CD4-positive, alpha-beta memory T cell (primary cell): ENCODE measurements at regions not wholly inside any gene's neighbourhood (a gene's known extent, or its start where the extent isn't known, plus 50 kb on each side); places are given as distances from the start of the nearest gene placed in this dataset.

Source experiments
- CTCF ChIA-PET: fragments of 350-600 bp; sonication (Branson Sonifier 250); formaldehyde crosslinking; loops from one replicate; lab custom pipeline; 2021; ENCODE audit warnings: inconsistent platforms; ENCODE audit not compliant: partially characterized antibody; lab: Charles Lee
- POLR2A ChIA-PET: fragments of 350-600 bp; sonication (Branson Sonifier 250); formaldehyde crosslinking; loops from one replicate; lab custom pipeline; 2021; ENCODE audit not compliant: partially characterized antibody; lab: Charles Lee
- DNase-seq, 5 donors: peaks; one replicate each; pipeline versions ENCODE4 v3.0.0 to v3.0.0-alpha.2; 2020 to 2022; ENCODE audit warnings: mixed read lengths in 1 of 5
- H3K27ac ChIP-seq: one replicate; pipeline ENCODE4 v1.7.0; 2013; ENCODE audit warnings: low read depth, low read length
- H3K27me3 ChIP-seq: 2 replicates; pipeline ENCODE4 v1.7.0; 2013; ENCODE audit warnings: mild to moderate bottlenecking, low read length, moderate library complexity; ENCODE audit not compliant: insufficient read depth
- H3K36me3 ChIP-seq: 2 replicates; pipeline ENCODE4 v1.7.0; 2013; ENCODE audit warnings: mild to moderate bottlenecking, low read length, moderate library complexity; ENCODE audit not compliant: insufficient read depth
- H3K4me1 ChIP-seq: 2 replicates; pipeline ENCODE4 v1.7.0; 2013; ENCODE audit warnings: mild to moderate bottlenecking, low read length, moderate library complexity; ENCODE audit not compliant: insufficient read depth
- H3K4me3 ChIP-seq, 2 donors: one replicate each; pipeline ENCODE4 v1.7.0; 2013; ENCODE audit warnings: low read length in 2 of 2, mild to moderate bottlenecking in 1 of 2
- H3K9me3 ChIP-seq, 2 donors: one replicate each; pipeline ENCODE4 v1.7.0; 2013; ENCODE audit warnings: low read length in 2 of 2, control low read depth in 1 of 2; ENCODE audit not compliant: control insufficient read depth in 1 of 2
- H3K27ac Mint-ChIP-seq, 7 donors: one replicate each; pipeline ENCODE4 v1.8.0; 2020 to 2021; ENCODE audit warnings: mixed read lengths in 7 of 7, mild to moderate bottlenecking in 6 of 7, inconsistent platforms in 3 of 7, moderate library complexity in 3 of 7
- H3K27me3 Mint-ChIP-seq, 2 donors: one replicate each; pipeline ENCODE4 v1.8.0; 2020 to 2021; ENCODE audit warnings: mixed read lengths in 2 of 2
- H3K36me3 Mint-ChIP-seq, 2 donors: one replicate each; pipeline ENCODE4 v1.8.0; 2020 to 2021; ENCODE audit warnings: mixed read lengths in 2 of 2, inconsistent platforms in 1 of 2, mild to moderate bottlenecking in 1 of 2
- H3K4me1 Mint-ChIP-seq, 4 donors: one replicate each; pipeline ENCODE4 v1.8.0; 2020 to 2021; ENCODE audit warnings: mixed read lengths in 4 of 4, mild to moderate bottlenecking in 1 of 4
- H3K4me3 Mint-ChIP-seq, 8 donors: one replicate each; pipeline ENCODE4 v1.8.0; 2020 to 2021; ENCODE audit warnings: mixed read lengths in 8 of 8, mild to moderate bottlenecking in 7 of 8, moderate library complexity in 6 of 8, inconsistent platforms in 3 of 8
- H3K9me3 Mint-ChIP-seq, 8 donors: one replicate each; pipeline ENCODE4 v1.8.0; 2020 to 2021; ENCODE audit warnings: mixed read lengths in 8 of 8, mild to moderate bottlenecking in 5 of 8, inconsistent platforms in 3 of 8, moderate library complexity in 1 of 8
- intact Hi-C: fragments of 100-400 bp; cut with micrococcal nuclease; formaldehyde crosslinking; loops from one replicate; pipeline ENCODE4 v1.15.1; 2023

GRCh38 chr1:83641206-83641658, 357.7 kb downstream of the TTLL7 start:
- Mint-ChIP-seq H3K36me3 (no peaks in the 10 kb centered on the region), H3K4me3 (no peak overlapping the region), H3K4me1 (peaks cover 0 to 3% (median 0%) of the 10 kb centered on the region in 4 donors), H3K27me3 (no peaks in the 10 kb centered on the region), H3K27ac (no peak overlapping the region), H3K9me3 (peaks cover 0 to 4% (median 2%) of the 10 kb centered on the region in 8 donors)
- H3K27me3 ChIP-seq: no peaks in the 10 kb centered on the region
- ChIA-PET POLR2A (no interaction called here), CTCF (no interaction called here)
- no peaks in the 10 kb centered on the region for H3K4me1 ChIP-seq
- no peaks in the 10 kb centered on the region for H3K36me3 ChIP-seq
- no peak overlapping the region for H3K4me3 ChIP-seq
- DNase-seq: no peak
- intact Hi-C loops: no loop called here
- no peaks in the 10 kb centered on the region for H3K9me3 ChIP-seq
- no peak overlapping the region for H3K27ac ChIP-seq

GRCh38 chr1:83639785-83640184, 359.1 kb downstream of the TTLL7 start:
- Histone ChIP-seq H3K4me1 (no peaks in the 10 kb centered on the region), H3K4me3 (no peak overlapping the region), H3K36me3 (no peaks in the 10 kb centered on the region), H3K27me3 (no peaks in the 10 kb centered on the region), H3K9me3 (no peaks in the 10 kb centered on the region), H3K27ac (no peak overlapping the region)
- H3K36me3 Mint-ChIP-seq: no peaks in the 10 kb centered on the region
- H3K27me3 Mint-ChIP-seq: no peaks in the 10 kb centered on the region
- H3K9me3 Mint-ChIP-seq: peaks cover 0 to 4% (median under 1%) of the 10 kb centered on the region in 8 donors
- peak overlapping the region in 1 of 7 donors; percentile 39 for H3K27ac Mint-ChIP-seq
- POLR2A ChIA-PET: no interaction called here
- peaks cover 0 to 3% (median 0%) of the 10 kb centered on the region in 4 donors for H3K4me1 Mint-ChIP-seq
- H3K4me3 Mint-ChIP-seq: no peak overlapping the region
- DNase-seq: no peak
- CTCF ChIA-PET: interaction anchor here (0.7 kb wide), 1 partner anchor 8 kb away, joined by 3 read pairs; no protein-coding TSS in a partner anchor
- intact Hi-C loops: no loop called here

GRCh38 chr1:83637586-83637985, 361.3 kb downstream of the TTLL7 start:
- Histone ChIP-seq H3K36me3 (no peaks in the 10 kb centered on the region), H3K4me1 (no peaks in the 10 kb centered on the region), H3K9me3 (no peaks in the 10 kb centered on the region), H3K27me3 (no peaks in the 10 kb centered on the region), H3K4me3 (no peak overlapping the region), H3K27ac (no peak overlapping the region)
- Mint-ChIP-seq H3K4me3 (no peak overlapping the region), H3K27ac (no peak overlapping the region), H3K9me3 (peaks cover 0 to 3% (median 0%) of the 10 kb centered on the region in 8 donors), H3K4me1 (peaks cover 0 to 5% (median 2%) of the 10 kb centered on the region in 4 donors), H3K36me3 (no peaks in the 10 kb centered on the region), H3K27me3 (no peaks in the 10 kb centered on the region)
- POLR2A ChIA-PET: no interaction called here
- no peak for DNase-seq
- intact Hi-C loops: no loop called here
- CTCF ChIA-PET: no interaction called here

- ChIA-PET CTCF (no interaction called here), POLR2A (interaction anchor here (0.9 kb wide), 1 partner anchor 19 kb away, joined by 3 read pairs; no protein-coding TSS in a partner anchor)
- Histone ChIP-seq H3K4me1 (no peaks in the 10 kb centered on the region), H3K36me3 (no peaks in the 10 kb centered on the region), H3K4me3 (no peak overlapping the region), H3K27ac (no peak overlapping the region), H3K9me3 (no peaks in the 10 kb centered on the region), H3K27me3 (no peaks in the 10 kb centered on the region)
- Mint-ChIP-seq H3K27me3 (no peaks in the 10 kb centered on the region), H3K4me3 (no peak overlapping the region), H3K4me1 (peaks cover 0 to 4% (median 2%) of the 10 kb centered on the region in 4 donors), H3K27ac (no peak overlapping the region), H3K9me3 (peaks cover 0 to 3% (median 0%) of the 10 kb centered on the region in 8 donors), H3K36me3 (no peaks in the 10 kb centered on the region)
- DNase-seq: no peak
- intact Hi-C loops: no loop called here
Observed at GRCh38 chr1:83637009-83637408, 361.9 kb downstream of the TTLL7 start.

DNA sequence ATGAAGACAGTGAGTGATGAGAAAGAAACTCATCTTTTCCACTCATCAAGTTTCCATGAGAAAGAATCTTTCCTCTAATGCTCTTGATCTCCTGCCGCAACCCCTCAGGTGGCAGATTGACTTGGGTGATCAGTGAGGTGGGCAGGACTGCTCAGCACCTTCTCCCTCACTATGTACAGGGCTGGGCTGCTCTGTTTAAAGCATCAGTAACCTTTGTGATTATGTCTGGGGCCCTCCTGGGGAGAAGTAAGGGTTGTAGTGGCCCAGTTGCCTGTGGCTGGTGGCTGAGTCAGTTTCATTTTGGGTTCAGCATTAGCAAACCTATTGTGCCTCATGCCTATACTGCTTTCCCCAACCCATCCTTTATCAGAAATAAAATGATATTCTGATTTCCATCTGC, 366.0 kb downstream of the TTLL7 start:
- H3K4me3 ChIP-seq: no peak overlapping the region
- no peaks in the 10 kb centered on the region for H3K9me3 ChIP-seq
- H3K4me1 ChIP-seq: no peaks in the 10 kb centered on the region
- Mint-ChIP-seq H3K27ac (no peak overlapping the region), H3K27me3 (no peaks in the 10 kb centered on the region), H3K4me1 (peaks cover 0 to 4% (median under 1%) of the 10 kb centered on the region in 4 donors), H3K4me3 (no peak overlapping the region), H3K9me3 (peaks cover 0 to 6% (median 2%) of the 10 kb centered on the region in 8 donors), H3K36me3 (no peaks in the 10 kb centered on the region)
- ChIA-PET CTCF (no interaction called here), POLR2A (no interaction called here)
- no peaks in the 10 kb centered on the region for H3K36me3 ChIP-seq
- intact Hi-C loops: no loop called here
- H3K27me3 ChIP-seq: no peaks in the 10 kb centered on the region
- DNase-seq: no peak
- H3K27ac ChIP-seq: no peak overlapping the region

- CTCF ChIA-PET: no interaction called here
Observed at GRCh38 chr1:83631851-83632250, 367.1 kb downstream of the TTLL7 start.

GRCh38 chr1:83627045-83627444, 371.9 kb downstream of the TTLL7 start:
- no peaks in the 10 kb centered on the region for H3K9me3 ChIP-seq
- H3K4me3 ChIP-seq: no peak overlapping the region
- H3K36me3 Mint-ChIP-seq: no peaks in the 10 kb centered on the region
- H3K4me3 Mint-ChIP-seq: no peak overlapping the region
- no peak overlapping the region for H3K27ac ChIP-seq
- no peak overlapping the region for H3K27ac Mint-ChIP-seq
- H3K9me3 Mint-ChIP-seq: peaks cover 0 to 6% (median 1%) of the 10 kb centered on the region in 8 donors
- intact Hi-C loops: no loop called here
- no peaks in the 10 kb centered on the region for H3K4me1 ChIP-seq
- CTCF ChIA-PET: interaction anchor here (0.6 kb wide), 1 partner anchor 31 kb away, joined by 3 read pairs; no protein-coding TSS in a partner anchor
- POLR2A ChIA-PET: no interaction called here
- no peak for DNase-seq
- no peaks in the 10 kb centered on the region for H3K27me3 Mint-ChIP-seq
- no peaks in the 10 kb centered on the region for H3K27me3 ChIP-seq
- no peaks in the 10 kb centered on the region for H3K36me3 ChIP-seq
- no peaks in the 10 kb centered on the region for H3K4me1 Mint-ChIP-seq

More at GRCh38 chr1:83631851-83632250, 367.1 kb downstream of the TTLL7 start:
- no peaks in the 10 kb centered on the region for H3K27me3 ChIP-seq
- no peaks in the 10 kb centered on the region for H3K36me3 ChIP-seq
- H3K36me3 Mint-ChIP-seq: no peaks in the 10 kb centered on the region
- H3K4me1 ChIP-seq: no peaks in the 10 kb centered on the region
- H3K9me3 ChIP-seq: no peaks in the 10 kb centered on the region
- no peak overlapping the region for H3K4me3 ChIP-seq
- peaks cover 0 to 4% (median under 1%) of the 10 kb centered on the region in 4 donors for H3K4me1 Mint-ChIP-seq
- H3K9me3 Mint-ChIP-seq: peaks cover 0 to 6% (median 2%) of the 10 kb centered on the region in 8 donors
- no peak overlapping the region for H3K4me3 Mint-ChIP-seq
- H3K27me3 Mint-ChIP-seq: no peaks in the 10 kb centered on the region
- intact Hi-C loops: no loop called here
- H3K27ac ChIP-seq: no peak overlapping the region
- no peak for DNase-seq
- H3K27ac Mint-ChIP-seq: no peak overlapping the region
- POLR2A ChIA-PET: no interaction called here
